COLO829 (cell line): ENCODE measurements at regions not wholly inside any gene's neighbourhood (a gene's known extent, or its start where the extent isn't known, plus 50 kb on each side); places are given as distances from the start of the nearest gene placed in this dataset.

Experiments
- DNase-seq: peaks from one replicate; pipeline ENCODE4 v3.0.0; 2012; ENCODE audit warnings: low spot score

DNA sequence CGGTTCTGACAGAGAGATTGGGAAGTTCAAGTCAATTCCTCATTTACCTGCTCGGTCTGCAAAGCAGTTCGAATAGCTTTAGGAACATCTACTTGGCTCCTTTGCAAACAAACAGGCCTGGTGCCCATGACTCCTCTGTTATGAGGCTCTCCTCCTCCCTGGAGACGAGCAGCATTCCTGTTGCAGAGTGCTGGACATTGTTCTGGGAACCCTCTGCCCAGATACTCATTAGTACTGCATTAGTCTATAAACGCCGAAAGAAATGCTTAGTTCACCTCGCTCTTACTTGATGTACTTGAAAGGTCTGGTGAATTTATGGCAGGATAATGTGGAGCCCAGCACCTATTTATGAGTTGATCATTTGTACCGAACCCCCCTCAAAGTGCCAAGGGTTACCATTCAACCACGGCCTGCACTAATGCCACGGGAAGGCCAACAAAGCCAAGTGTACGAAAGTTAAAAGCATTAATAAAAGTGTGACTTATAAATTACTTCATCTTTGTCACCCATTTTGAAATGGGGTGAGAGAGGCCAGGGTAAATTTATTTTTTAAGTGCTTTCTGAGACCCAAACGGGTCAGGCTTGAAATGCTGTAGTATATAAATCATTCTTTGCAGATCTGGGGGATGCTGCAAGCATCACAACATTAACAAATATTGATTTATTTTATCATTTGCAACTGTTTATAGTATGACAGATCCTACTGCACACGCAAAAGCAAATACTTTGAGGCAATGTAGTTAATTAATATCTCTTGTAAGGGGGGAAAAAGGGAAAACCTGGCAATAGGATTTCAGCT lies 478.9 kb upstream of the PSMD7 start:
- no peak for DNase-seq

DNA sequence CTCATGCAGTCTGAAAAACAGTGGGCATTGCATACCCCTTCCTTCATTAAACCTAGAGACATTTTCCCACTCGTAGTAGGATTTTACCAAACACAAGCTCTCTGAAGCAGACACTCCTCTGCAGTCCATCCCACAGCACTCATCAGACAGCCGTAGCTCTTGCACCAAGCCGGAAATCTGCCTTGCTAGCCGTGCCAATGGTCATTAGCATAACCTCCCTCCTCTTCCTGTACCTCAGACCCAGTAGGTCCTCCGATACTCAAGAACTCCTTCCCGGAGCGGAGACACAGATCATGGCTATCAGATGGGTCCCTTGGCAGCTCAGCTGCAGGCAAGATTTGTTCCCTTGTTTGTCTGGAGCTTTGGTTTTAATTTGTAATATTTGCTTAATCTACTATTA lies 483.1 kb upstream of the PSMD7 start:
- DNase-seq: no peak

DNA sequence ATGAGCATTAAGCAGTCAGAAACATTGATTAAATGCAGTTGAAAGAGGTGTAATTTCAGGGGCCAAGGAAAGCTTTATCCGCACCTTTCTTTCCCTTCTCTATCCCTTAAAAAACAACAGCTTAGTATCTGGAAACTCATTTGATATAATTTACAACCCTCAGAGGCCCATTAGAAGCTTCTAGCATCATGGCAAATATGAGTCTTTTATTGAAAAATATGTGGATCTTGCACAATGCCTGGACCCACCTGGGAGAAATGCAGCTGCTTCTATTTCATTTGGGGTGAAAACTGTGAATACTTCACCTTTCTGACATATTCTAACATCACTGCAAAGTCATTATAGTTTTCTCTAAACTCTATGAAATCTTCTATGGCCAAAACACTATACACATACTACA lies 492.2 kb upstream of the PSMD7 start:
- DNase-seq: no peak

DNA sequence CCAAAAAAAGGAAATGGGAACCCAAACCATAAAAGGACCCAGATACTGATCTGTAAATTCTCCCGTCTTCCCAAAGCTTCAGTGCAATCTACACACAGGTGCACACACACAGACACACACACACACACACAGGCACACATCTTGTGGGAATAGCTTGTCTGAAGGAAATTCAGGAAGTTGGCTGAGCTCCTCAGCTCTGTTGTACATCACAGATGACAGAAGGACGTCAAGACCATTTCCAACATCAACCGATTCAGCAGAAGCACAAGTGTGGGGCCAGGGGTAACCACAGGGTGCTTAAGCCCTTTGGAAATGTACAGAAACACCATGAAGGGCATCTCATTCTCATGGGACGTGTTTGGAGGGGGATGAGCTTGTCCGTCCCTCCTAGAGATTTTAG lies 498.1 kb upstream of the PSMD7 start:
- DNase-seq: no peak

- DNase-seq: no peak
Measured at GRCh38 chr16:73797115-73797514, 499.5 kb upstream of the PSMD7 start.

DNA sequence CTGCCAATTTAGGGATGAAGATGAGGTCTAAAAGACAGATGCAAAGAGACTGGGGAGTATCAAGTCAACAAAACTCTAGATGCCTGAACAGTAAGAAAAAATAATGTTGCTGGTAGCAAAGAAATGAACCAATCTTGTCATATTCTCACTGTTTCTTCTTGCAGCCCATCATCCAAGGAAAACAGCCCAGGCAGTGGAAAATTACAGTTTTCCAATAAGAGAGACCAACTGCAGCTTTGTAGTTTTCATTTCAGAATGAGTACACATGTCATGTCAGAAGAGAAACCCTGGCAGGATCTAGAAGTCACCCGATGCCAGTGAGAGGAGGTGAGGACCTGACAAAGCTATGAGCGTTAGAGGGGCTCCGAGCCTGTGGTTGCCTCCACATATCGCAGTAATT lies 500.4 kb upstream of the PSMD7 start:
- no peak for DNase-seq

- DNase-seq: no peak
Measured at GRCh38 chr16:73794994-73795393, 501.6 kb upstream of the PSMD7 start.

DNA sequence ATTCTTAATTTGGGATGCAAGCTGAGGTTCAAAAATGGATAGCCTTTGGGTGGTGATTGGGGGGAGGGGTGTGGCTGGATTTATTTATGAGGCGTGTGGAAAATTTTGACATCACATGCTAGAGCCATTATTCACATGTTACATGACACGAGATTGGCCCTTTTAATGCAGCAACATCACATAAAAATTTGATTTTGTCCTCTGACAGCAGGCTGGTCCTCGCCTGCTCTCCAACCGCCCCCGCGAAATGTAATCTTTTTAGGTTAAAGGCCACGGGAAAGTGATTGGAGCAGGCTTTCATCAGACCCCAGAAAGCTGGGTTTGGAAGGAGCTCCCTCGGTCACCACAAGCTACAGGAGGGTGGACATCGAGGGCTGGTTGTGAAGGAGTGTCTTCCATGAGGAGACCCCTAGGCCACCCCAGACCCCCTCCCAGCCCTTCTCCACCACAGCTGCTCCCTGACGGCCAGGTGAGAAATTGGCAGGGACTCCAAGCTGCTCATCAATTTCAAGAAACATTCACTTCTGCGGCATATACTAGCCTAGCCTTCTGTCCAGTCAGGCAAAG lies 502.7 kb upstream of the PSMD7 start:
- DNase-seq: no peak

GRCh38 chr16:73793260-73793659 lies 503.4 kb upstream of the PSMD7 start:
- DNase-seq: no peak

DNA sequence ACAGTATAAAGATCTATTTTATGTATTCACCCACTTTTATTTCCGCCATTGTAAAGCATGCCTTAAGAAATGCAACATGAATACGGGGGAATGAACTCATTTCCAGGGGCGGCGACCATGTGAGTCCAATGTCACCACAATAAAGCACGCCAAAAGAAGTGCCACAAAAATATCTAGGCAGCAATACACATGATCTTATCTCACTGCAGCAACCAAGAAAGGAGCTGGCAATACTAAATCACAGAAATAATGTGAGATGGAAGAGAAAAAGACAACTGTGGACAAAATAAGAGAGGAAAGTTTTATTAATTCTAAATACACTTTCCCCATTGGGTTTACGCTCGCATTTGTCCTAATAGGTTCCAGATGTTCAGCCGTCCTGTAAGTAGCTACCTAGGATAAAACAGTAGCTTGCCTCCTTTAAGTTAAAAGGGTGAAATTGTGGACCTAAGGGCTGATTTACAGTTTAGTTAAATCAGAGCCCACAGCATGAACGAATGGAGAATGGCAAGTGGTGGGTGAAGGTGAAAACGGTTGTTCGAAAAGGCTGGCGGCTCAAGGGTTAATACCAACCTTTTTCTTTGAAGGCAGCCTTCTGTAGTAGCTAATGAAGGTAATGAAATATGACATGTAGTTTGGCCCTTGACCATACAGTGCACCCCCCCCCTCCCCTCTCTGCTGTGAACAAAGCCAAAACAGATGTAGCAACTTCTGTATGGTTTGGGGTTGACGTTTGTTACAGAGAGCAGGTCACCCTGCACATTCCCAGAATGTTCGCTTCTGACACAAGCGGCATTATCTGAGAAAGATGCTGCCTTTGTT lies 504.2 kb upstream of the PSMD7 start:
- DNase-seq: no peak

GRCh38 chr16:73781297-73781696 lies 515.3 kb upstream of the PSMD7 start:
- DNase-seq: no peak

GRCh38 chr16:73778887-73779286 lies 517.7 kb upstream of the PSMD7 start:
- no peak for DNase-seq

DNA sequence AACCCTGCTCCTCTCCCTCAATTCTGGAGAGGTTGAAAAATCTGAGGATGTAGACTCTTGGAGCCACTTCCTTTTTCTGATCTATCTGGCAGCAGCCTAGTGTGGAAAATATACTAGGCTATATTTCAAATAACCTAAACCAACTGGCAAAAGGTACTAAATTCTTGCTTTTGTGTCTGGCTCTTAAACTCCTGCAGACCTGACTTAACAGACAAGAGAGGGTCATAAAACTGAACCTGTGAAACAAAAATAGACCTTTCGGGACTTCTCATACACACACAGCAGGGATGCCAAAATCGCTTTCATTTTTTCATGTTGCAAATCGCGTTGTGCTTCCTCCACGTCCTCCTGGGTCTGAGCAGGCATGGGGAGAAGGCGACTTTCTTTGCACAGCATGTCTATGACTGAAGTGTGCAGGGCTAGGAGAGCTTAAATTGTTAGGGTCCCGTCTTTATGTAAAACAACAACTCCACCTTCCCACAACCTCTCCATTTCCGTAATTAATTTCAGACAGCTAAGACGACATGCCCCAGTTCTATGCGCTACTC lies 520.7 kb upstream of the PSMD7 start:
- DNase-seq: no peak

GRCh38 chr16:73771196-73772064 lies 525.2 kb upstream of the PSMD7 start:
- peak; percentile 1 for DNase-seq

DNA sequence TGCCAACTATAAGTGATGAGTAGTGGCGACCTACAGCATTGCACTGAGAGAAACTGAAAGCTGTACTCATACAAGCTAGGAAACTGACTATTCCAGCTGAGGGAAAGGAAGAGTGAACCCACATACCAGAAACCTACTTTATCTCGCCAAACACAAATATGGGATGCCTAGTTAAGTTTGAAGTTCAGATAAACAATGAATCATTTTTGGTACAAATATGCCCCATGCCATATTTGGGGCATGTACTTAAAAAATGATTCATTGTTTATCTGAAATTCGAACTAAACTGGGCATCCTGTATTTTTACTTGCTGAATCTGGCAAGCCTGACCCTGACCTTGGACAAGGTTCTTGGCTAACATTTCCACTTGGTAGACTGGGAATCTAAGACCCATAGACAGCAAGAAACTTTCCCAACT lies 527.8 kb upstream of the PSMD7 start:
- no peak for DNase-seq

GRCh38 chr16:73764321-73764720 lies 532.3 kb upstream of the PSMD7 start:
- no peak for DNase-seq

DNA sequence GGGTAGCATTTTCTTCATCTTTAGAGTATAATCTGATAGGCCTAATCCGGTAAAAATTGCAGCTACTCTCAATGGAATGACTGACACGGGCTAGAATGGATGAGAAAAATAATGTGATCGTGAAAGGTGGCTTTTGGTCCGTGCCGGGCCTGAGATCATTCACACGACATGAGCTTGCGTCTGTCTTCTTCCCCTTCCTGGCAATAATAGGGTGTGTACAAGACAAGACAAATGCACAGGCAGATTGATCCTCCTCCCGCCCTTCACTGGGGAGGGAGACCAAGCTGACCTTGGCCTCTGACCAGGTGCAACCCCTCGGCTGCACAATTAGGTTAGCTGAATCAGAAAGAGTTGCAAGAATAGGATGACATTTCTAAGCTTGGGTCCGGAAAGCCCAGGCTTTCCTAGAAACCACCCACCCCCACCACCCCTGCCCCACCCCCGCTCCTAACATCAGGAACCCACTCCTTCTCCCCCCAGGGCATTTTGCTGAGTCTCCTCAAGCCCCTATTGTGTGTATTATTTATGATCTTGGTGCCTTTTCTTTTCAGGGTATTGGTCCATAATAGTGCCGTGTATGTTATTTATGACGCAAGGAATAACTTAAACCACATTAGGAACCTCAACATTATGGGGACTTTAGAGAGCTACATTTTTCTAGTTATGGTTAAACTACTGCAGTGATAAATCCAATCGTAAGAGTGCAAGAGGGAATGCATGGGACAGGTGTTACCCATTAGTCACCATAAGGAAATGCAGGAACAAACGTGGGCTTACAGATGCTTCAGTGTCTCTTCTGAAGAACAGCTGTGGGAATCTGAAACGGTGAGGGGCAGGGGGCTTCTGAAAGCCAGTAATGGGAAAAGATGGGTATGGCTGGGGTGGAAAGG lies 540.1 kb upstream of the PSMD7 start:
- no peak for DNase-seq

- no peak for DNase-seq
Measured at GRCh38 chr16:73753931-73754330, 542.7 kb upstream of the PSMD7 start.

DNA sequence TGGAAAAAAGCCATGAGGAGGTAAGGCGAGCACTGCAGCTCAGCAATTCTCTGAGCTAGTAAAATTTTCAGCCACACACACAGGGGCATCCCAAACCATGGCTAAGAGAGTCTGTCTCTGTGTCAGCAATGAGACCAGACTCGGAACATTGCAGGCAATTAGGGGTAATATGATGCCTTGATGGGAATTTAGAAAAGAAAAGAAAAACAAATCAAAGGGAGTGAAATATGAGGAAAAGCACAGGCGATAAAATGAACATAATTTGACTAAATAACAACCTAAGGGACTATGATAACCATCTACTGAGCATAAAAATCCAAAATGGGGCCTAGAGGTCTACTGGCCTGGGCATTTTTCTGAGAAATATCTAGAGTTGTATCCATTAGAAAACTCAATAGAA lies 546.0 kb upstream of the PSMD7 start:
- no peak for DNase-seq

DNA sequence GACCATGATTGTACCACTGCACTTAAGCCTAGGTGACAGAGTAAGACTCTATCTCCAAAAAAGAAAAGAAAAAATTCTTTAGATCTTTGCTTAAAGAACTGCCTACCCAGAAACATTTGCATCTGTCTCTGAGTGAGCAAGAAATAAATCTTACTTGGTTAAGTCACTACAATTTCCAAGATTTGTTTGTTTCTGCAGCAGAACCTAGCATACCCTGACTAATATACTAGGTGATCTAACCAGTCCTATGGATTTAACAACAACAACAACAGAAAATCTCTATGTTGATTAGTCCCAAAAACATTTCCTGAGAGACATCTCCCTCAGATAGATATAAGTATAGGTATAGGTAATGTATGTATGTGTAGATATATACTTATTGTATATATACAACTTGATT lies 549.3 kb upstream of the PSMD7 start:
- DNase-seq: no peak

DNA sequence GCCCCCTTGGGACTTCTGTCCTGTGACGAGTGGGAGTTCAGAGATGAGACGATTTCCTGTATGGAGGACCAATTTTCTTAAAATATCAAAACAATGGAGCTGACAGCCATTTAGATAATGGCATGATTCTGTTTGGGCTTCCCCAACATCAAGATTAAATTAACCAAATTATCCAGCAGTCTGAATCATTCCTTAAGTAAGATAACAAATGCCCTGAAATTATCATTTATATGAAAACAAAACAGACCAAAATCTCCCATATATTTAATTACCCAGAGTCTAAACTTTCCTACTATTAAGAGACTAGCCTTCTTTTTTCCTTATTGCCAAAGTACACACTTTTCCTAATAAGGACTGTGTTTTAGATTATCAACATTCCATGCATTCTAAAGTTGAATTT lies 550.1 kb upstream of the PSMD7 start:
- no peak for DNase-seq
